HFFc6 (cell line): ENCODE measurements at regions not wholly inside any gene's neighbourhood (a gene's known extent, or its start where the extent isn't known, plus 50 kb on each side); places are given as distances from the start of the nearest gene placed in this dataset.

Experiments used
- DNase-seq: peaks from one replicate; pipeline ENCODE4 v3.0.0-alpha.2; 2018
- H3K27ac Mint-ChIP-seq: 2 replicates; pipeline ENCODE4 v1.8.0; 2020; ENCODE audit warnings: mild to moderate bottlenecking, mixed read lengths
- H3K27me3 Mint-ChIP-seq: 2 replicates; pipeline ENCODE4 v1.8.0; 2021; ENCODE audit warnings: mild to moderate bottlenecking, moderate library complexity, mixed read lengths; ENCODE audit not compliant: insufficient read depth
- H3K36me3 Mint-ChIP-seq: 2 replicates; pipeline ENCODE4 v1.8.0; 2021; ENCODE audit warnings: low read depth, mixed read lengths
- H3K4me1 Mint-ChIP-seq: 2 replicates; pipeline ENCODE4 v1.8.0; 2020; ENCODE audit warnings: low read depth, mixed read lengths
- H3K4me3 Mint-ChIP-seq: 2 replicates; pipeline ENCODE4 v1.8.0; 2020; ENCODE audit warnings: mild to moderate bottlenecking, moderate library complexity, mixed read lengths
- H3K9me3 Mint-ChIP-seq: 2 replicates; pipeline ENCODE4 v1.8.0; 2020; ENCODE audit warnings: mild to moderate bottlenecking, mixed read lengths
- CTCF ChIP-seq: fragments of 200-600 bp; sonication (generic); IDR thresholded peaks from 2 replicates; pipeline ENCODE4 v1.5.0; 2021; ENCODE audit warnings: antibody characterized with exemption, mild to moderate bottlenecking

GRCh38 chr2:144713410-144713809 is 193.5 kb upstream of the ZEB2 start:
- no peak for DNase-seq
- no peak for TF ChIP-seq CTCF
- H3K27ac Mint-ChIP-seq: no peak overlapping the region
- H3K4me1 Mint-ChIP-seq: peaks cover 16% of the 10 kb centered on the region
- H3K9me3 Mint-ChIP-seq: peaks cover 12% of the 10 kb centered on the region
- H3K36me3 Mint-ChIP-seq: peaks cover 13% of the 10 kb centered on the region
- H3K27me3 Mint-ChIP-seq: peaks cover 1% of the 10 kb centered on the region; the same call in 1 of the 2 replicates
- no peak overlapping the region for H3K4me3 Mint-ChIP-seq

- H3K4me1 Mint-ChIP-seq: peaks cover 22% of the 10 kb centered on the region
- H3K4me3 Mint-ChIP-seq: no peak overlapping the region
- no peak overlapping the region for H3K27ac Mint-ChIP-seq
- TF ChIP-seq CTCF: no peak
- H3K36me3 Mint-ChIP-seq: peaks cover 4% of the 10 kb centered on the region
- peak; percentile 36 for DNase-seq
- H3K9me3 Mint-ChIP-seq: peaks cover 4% of the 10 kb centered on the region; the same call in 1 of the 2 replicates
- peaks cover 1% of the 10 kb centered on the region; the same call in 1 of the 2 replicates for H3K27me3 Mint-ChIP-seq
Measured at GRCh38 chr2:144712550-144712940, 192.6 kb upstream of the ZEB2 start.

- no peak for TF ChIP-seq CTCF
- H3K9me3 Mint-ChIP-seq: no peaks in the 10 kb centered on the region
- no peaks in the 10 kb centered on the region for H3K36me3 Mint-ChIP-seq
- DNase-seq: no peak
- no peak overlapping the region for H3K4me3 Mint-ChIP-seq
- no peaks in the 10 kb centered on the region; the same call in 1 of the 2 replicates for H3K27me3 Mint-ChIP-seq
- no peak overlapping the region for H3K27ac Mint-ChIP-seq
- H3K4me1 Mint-ChIP-seq: peaks cover 22% of the 10 kb centered on the region
Measured at GRCh38 chr2:144711630-144712549, 192.0 kb upstream of the ZEB2 start.

GRCh38 chr2:144711084-144711483 is 191.2 kb upstream of the ZEB2 start:
- no peaks in the 10 kb centered on the region for H3K9me3 Mint-ChIP-seq
- H3K4me1 Mint-ChIP-seq: peaks cover 22% of the 10 kb centered on the region
- no peak for DNase-seq
- no peak overlapping the region for H3K4me3 Mint-ChIP-seq
- no peak for TF ChIP-seq CTCF
- no peak overlapping the region for H3K27ac Mint-ChIP-seq
- H3K36me3 Mint-ChIP-seq: no peaks in the 10 kb centered on the region
- H3K27me3 Mint-ChIP-seq: no peaks in the 10 kb centered on the region; the same call in 1 of the 2 replicates

GRCh38 chr2:144708626-144709025 is 188.7 kb upstream of the ZEB2 start:
- Mint-ChIP-seq H3K4me1 (peaks cover 45% of the 10 kb centered on the region), H3K27me3 (no peaks in the 10 kb centered on the region; the same call in none of the 2 replicates), H3K9me3 (no peaks in the 10 kb centered on the region), H3K4me3 (no peak overlapping the region), H3K36me3 (no peaks in the 10 kb centered on the region), H3K27ac (no peak overlapping the region)
- no peak for DNase-seq
- no peak for TF ChIP-seq CTCF
